ENCODE measurements at regions not wholly inside any gene's neighbourhood (a gene's known extent, or its start where the extent isn't known, plus 50 kb on each side); places are given as distances from the start of the nearest gene placed in this dataset.
"Not testable (repeated sequence)": the region's sequence is repeated elsewhere in the genome, so short reads cannot be mapped to it uniquely, and the experiment has no call there.

- intact Hi-C loops (cut with DNase I) = no loop called here
- no peak for DNase-seq
These were observed 395.4 kb downstream of the ZNF804A start for GRCh38 chr2:184993746-184994145.

- intact Hi-C loops (cut with DNase I) = no loop called here
- DNase-seq = peak in 1 of 10 donors; percentile 18
These were observed 408.2 kb downstream of the ZNF804A start for GRCh38 chr2:185006481-185006880.

GRCh38 chr2:185012643-185013042, 414.3 kb downstream of the ZNF804A start:
- intact Hi-C loops (cut with DNase I) = no loop called here
- no peak for DNase-seq

- intact Hi-C loops (cut with DNase I) = no loop called here
- no peak for DNase-seq
These were observed 415.7 kb downstream of the ZNF804A start for GRCh38 chr2:185014076-185014475.

- intact Hi-C loops (cut with DNase I) = not testable (repeated sequence)
- DNase-seq = peak in 1 of 10 donors; percentile 53
These were observed 427.6 kb downstream of the ZNF804A start for GRCh38 chr2:185025891-185026290.

GRCh38 chr2:185035906-185036305, 437.6 kb downstream of the ZNF804A start:
- DNase-seq = no peak
- intact Hi-C loops (cut with DNase I) = no loop called here

- DNase-seq = peak in 1 of 10 donors; percentile 41
- intact Hi-C loops (cut with DNase I) = no loop called here
These were observed 446.1 kb downstream of the ZNF804A start for GRCh38 chr2:185044323-185044874.

- intact Hi-C loops (cut with DNase I) = no loop called here
- DNase-seq = no peak
These were observed 452.5 kb downstream of the ZNF804A start for GRCh38 chr2:185050804-185051203.

GRCh38 chr2:185063761-185064160, 465.4 kb downstream of the ZNF804A start:
- intact Hi-C loops (cut with DNase I) = no loop called here

GRCh38 chr2:185066128-185066527, 467.8 kb downstream of the ZNF804A start:
- intact Hi-C loops (cut with DNase I) = no loop called here

More at GRCh38 chr2:185063761-185064160, 465.4 kb downstream of the ZNF804A start:
- no peak for DNase-seq

GRCh38 chr2:185069107-185069506, 470.8 kb downstream of the ZNF804A start:
- DNase-seq = no peak
- intact Hi-C loops (cut with DNase I) = no loop called here

More at GRCh38 chr2:185066128-185066527, 467.8 kb downstream of the ZNF804A start:
- no peak for DNase-seq

GRCh38 chr2:185074156-185074555, 475.8 kb downstream of the ZNF804A start:
- no peak for DNase-seq
- intact Hi-C loops (cut with DNase I) = no loop called here

- DNase-seq = no peak
- intact Hi-C loops (cut with DNase I) = no loop called here
These were observed 484.4 kb downstream of the ZNF804A start for GRCh38 chr2:185082749-185083148.

- DNase-seq = no peak
- intact Hi-C loops (cut with DNase I) = no loop called here
These were observed 510.3 kb downstream of the ZNF804A start for GRCh38 chr2:185108588-185108987.

- intact Hi-C loops (cut with DNase I) = no loop called here
These were observed 529.1 kb downstream of the ZNF804A start for GRCh38 chr2:185127412-185127811.

GRCh38 chr2:185128346-185128745, 530.0 kb downstream of the ZNF804A start:
- DNase-seq = no peak
- intact Hi-C loops (cut with DNase I) = no loop called here

More at GRCh38 chr2:185127412-185127811, 529.1 kb downstream of the ZNF804A start:
- no peak for DNase-seq

- intact Hi-C loops (cut with DNase I) = no loop called here
- DNase-seq = no peak
These were observed 530.7 kb downstream of the ZNF804A start for GRCh38 chr2:185128996-185129395.

GRCh38 chr2:185130685-185131084, 532.4 kb downstream of the ZNF804A start:
- intact Hi-C loops (cut with DNase I) = no loop called here
- DNase-seq = no peak

GRCh38 chr2:185132501-185133041, 534.2 kb downstream of the ZNF804A start:
- intact Hi-C loops (cut with DNase I) = no loop called here
- DNase-seq = peak in 3 of 10 donors; percentile 59 to 83 (median 75)

GRCh38 chr2:185137700-185138099, 539.4 kb downstream of the ZNF804A start:
- intact Hi-C loops (cut with DNase I) = no loop called here
- DNase-seq = no peak

GRCh38 chr2:185142677-185143076, 544.3 kb downstream of the ZNF804A start:
- no peak for DNase-seq
- intact Hi-C loops (cut with DNase I) = no loop called here

GRCh38 chr2:185144159-185144919, 546.0 kb downstream of the ZNF804A start:
- intact Hi-C loops (cut with DNase I) = no loop called here
- no peak for DNase-seq
